SK-N-MC (cell line): ENCODE measurements at regions not wholly inside any gene's neighbourhood (a gene's known extent, or its start where the extent isn't known, plus 50 kb on each side); places are given as distances from the start of the nearest gene placed in this dataset.

Experiments used
- EZH2 ChIP-seq: fragments of 200-600 bp; sonication (generic); IDR thresholded peaks from one replicate; pipeline ENCODE4 v1.6.1; 2017; ENCODE audit warnings: antibody characterized with exemption
- FOXP2 ChIP-seq: optimal IDR thresholded peaks from 2 replicates; pipeline ENCODE3; 2011; ENCODE audit warnings: mild to moderate bottlenecking, moderate library complexity; ENCODE audit not compliant: insufficient read depth; ENCODE audit errors: extremely low read length, control extremely low read depth
- POLR2AphosphoS5 ChIP-seq: IDR thresholded peaks from 2 replicates; pipeline ENCODE4 v1.6.1; 2012; ENCODE audit warnings: mild to moderate bottlenecking, low read depth, low read length, borderline replicate concordance

- TF ChIP-seq EZH2 (no peak), POLR2AphosphoS5 (no peak), FOXP2 (no peak)
Observed at GRCh38 chr21:35768187-35768586, 292.1 kb downstream of the SETD4 start.
